ENCODE measurements at regions not wholly inside any gene's neighbourhood (a gene's known extent, or its start where the extent isn't known, plus 50 kb on each side); places are given as distances from the start of the nearest gene placed in this dataset.

DNA sequence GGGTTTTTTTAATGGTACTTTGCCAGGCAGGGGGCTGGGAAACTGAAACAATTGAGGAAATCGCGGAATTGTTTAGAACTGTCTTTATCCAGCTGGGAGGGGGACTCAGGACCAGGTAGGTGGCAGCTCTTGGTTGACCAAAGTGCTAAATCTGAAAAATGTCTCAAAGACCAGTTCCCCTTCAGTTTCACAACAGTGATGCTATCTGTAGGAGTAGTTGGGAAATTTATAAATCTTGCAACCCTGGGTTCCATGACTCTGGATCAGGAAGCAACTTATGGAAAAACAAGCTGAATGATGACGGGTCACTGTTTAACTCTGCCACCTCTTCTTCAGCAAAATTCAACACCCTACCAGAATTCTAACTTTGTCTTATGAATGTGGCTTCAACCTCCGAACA lies 99.7 kb downstream of the FAM50B start:
- TF ChIP-seq RCOR1 (IDR thresholded peaks at IDR 0.05; ENCODE audit: insufficient replicate concordance, low read length) (no peak), SMC3 (IDR thresholded peaks at IDR 0.05; ENCODE audit: low read depth, low read length) (no peak), NFE2L2 (IDR thresholded peaks at IDR 0.05; ENCODE audit: low read depth, low read length) (no peak), POLR2A (IDR thresholded peaks at IDR 0.05; ENCODE audit: low read depth, low read length) (no peak), RAD21 (IDR thresholded peaks at IDR 0.05; ENCODE audit: low read length) (no peak), USF2 (IDR thresholded peaks at IDR 0.05; ENCODE audit: low read depth, low read length) (no peak), RFX5 (IDR thresholded peaks at IDR 0.05; ENCODE audit: low read depth, low read length) (no peak), MAFK (IDR thresholded peaks at IDR 0.05; ENCODE audit: low read depth, low read length) (no peak), CHD1 (IDR thresholded peaks at IDR 0.05; ENCODE audit: low read depth, low read length) (no peak), CEBPB (IDR thresholded peaks at IDR 0.05; ENCODE audit: low read depth, low read length) (no peak), MXI1 (IDR thresholded peaks at IDR 0.05; ENCODE audit: borderline replicate concordance, low read depth, low read length) (no peak)
- TF ChIP-seq, protein P1, sequence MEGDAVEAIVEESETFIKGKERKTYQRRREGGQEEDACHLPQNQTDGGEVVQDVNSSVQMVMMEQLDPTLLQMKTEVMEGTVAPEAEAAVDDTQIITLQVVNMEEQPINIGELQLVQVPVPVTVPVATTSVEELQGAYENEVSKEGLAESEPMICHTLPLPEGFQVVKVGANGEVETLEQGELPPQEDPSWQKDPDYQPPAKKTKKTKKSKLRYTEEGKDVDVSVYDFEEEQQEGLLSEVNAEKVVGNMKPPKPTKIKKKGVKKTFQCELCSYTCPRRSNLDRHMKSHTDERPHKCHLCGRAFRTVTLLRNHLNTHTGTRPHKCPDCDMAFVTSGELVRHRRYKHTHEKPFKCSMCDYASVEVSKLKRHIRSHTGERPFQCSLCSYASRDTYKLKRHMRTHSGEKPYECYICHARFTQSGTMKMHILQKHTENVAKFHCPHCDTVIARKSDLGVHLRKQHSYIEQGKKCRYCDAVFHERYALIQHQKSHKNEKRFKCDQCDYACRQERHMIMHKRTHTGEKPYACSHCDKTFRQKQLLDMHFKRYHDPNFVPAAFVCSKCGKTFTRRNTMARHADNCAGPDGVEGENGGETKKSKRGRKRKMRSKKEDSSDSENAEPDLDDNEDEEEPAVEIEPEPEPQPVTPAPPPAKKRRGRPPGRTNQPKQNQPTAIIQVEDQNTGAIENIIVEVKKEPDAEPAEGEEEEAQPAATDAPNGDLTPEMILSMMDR (conservative IDR thresholded peaks at IDR 0.05; ENCODE audit: low read depth, low read length): no peak

All from IMR-90 (cell line).